ENCODE measurements at regions not wholly inside any gene's neighbourhood (a gene's known extent, or its start where the extent isn't known, plus 50 kb on each side); places are given as distances from the start of the nearest gene placed in this dataset.

- H3K4me1 ChIP-seq (ENCODE audit: insufficient read depth, low read length, poor library complexity, severe bottlenecking): no peaks in the 10 kb centered on the region
- H3K4me3 ChIP-seq (ENCODE audit: low read depth, low read length, poor library complexity, severe bottlenecking): no peak overlapping the region
- no peak for TF ChIP-seq EZH2phosphoT487 (IDR thresholded peaks at IDR 0.05; ENCODE audit: borderline replicate concordance, low read depth, low read length)
- no peak for TF ChIP-seq CTCF (conservative IDR thresholded peaks at IDR 0.05; ENCODE audit: low read length)
- no peaks in the 10 kb centered on the region for H3K9me2 ChIP-seq (ENCODE audit: insufficient read depth, low read length)
- H2AFZ ChIP-seq (ENCODE audit: low read length): no peak overlapping the region
- H4K20me1 ChIP-seq (ENCODE audit: insufficient read depth, low read length): no peaks in the 10 kb centered on the region
- POLR2A ChIA-PET: no interaction called here
- no peak for DNase-seq (ENCODE audit: low spot score)
- H3K9me3 ChIP-seq (ENCODE audit: low read length): no peaks in the 10 kb centered on the region
- no TSS peak for BruUV-seq (replicated peaks)
- intact Hi-C loops (cut with micrococcal nuclease; ENCODE audit: unreplicated experiment): no loop called here
- CTCF ChIA-PET (ENCODE audit: unreplicated experiment): no interaction called here
- H3K79me2 ChIP-seq (ENCODE audit: insufficient read depth, low read depth, low read length): no peaks in the 10 kb centered on the region
- H3K36me3 ChIP-seq (ENCODE audit: insufficient read depth, low read length): no peaks in the 10 kb centered on the region
- no peak overlapping the region for H3K27ac ChIP-seq (ENCODE audit: low read depth, low read length, poor library complexity, severe bottlenecking)
- no peak overlapping the region for H3K4me2 ChIP-seq (ENCODE audit: low read length)
Observed at GRCh38 chr13:73616861-73617260, 517.3 kb downstream of the KLF12 start.

GRCh38 chr13:73610799-73611592 lies 523.2 kb downstream of the KLF12 start:
- no peaks in the 10 kb centered on the region for H4K20me1 ChIP-seq (ENCODE audit: insufficient read depth, low read length)
- H3K4me3 ChIP-seq (ENCODE audit: low read depth, low read length, poor library complexity, severe bottlenecking): no peak overlapping the region
- BruUV-seq (replicated peaks): no TSS peak
- no peaks in the 10 kb centered on the region for H3K79me2 ChIP-seq (ENCODE audit: insufficient read depth, low read depth, low read length)
- intact Hi-C loops (cut with micrococcal nuclease; ENCODE audit: unreplicated experiment): no loop called here
- CTCF ChIA-PET (ENCODE audit: unreplicated experiment): no interaction called here
- no peaks in the 10 kb centered on the region for H3K36me3 ChIP-seq (ENCODE audit: insufficient read depth, low read length)
- no peak overlapping the region for H3K4me2 ChIP-seq (ENCODE audit: low read length)
- no peaks in the 10 kb centered on the region for H3K9me2 ChIP-seq (ENCODE audit: insufficient read depth, low read length)
- H3K27ac ChIP-seq (ENCODE audit: low read depth, low read length, poor library complexity, severe bottlenecking): no peak overlapping the region
- TF ChIP-seq EZH2phosphoT487 (IDR thresholded peaks at IDR 0.05; ENCODE audit: borderline replicate concordance, low read depth, low read length): no peak
- no peak for TF ChIP-seq CTCF (conservative IDR thresholded peaks at IDR 0.05; ENCODE audit: low read length)
- no peak overlapping the region for H2AFZ ChIP-seq (ENCODE audit: low read length)
- POLR2A ChIA-PET: no interaction called here
- no peaks in the 10 kb centered on the region for H3K4me1 ChIP-seq (ENCODE audit: insufficient read depth, low read length, poor library complexity, severe bottlenecking)
- no peak for DNase-seq (ENCODE audit: low spot score)
- H3K9me3 ChIP-seq (ENCODE audit: low read length): no peaks in the 10 kb centered on the region

GRCh38 chr13:73608711-73609485 lies 525.3 kb downstream of the KLF12 start:
- ChIA-PET CTCF (ENCODE audit: unreplicated experiment) (no interaction called here), POLR2A (interaction anchor here (0.6 to 1.0 kb wide), 3 partner anchors 60 to 411 kb away, joined by 3 to 6 read pairs (median 4); no protein-coding TSS in a partner anchor)
- H3K9me3 ChIP-seq (ENCODE audit: low read length): no peaks in the 10 kb centered on the region
- no peak overlapping the region for H3K27ac ChIP-seq (ENCODE audit: low read depth, low read length, poor library complexity, severe bottlenecking)
- no TSS peak for BruUV-seq (replicated peaks)
- TF ChIP-seq CTCF (conservative IDR thresholded peaks at IDR 0.05; ENCODE audit: low read length) (no peak), EZH2phosphoT487 (IDR thresholded peaks at IDR 0.05; ENCODE audit: borderline replicate concordance, low read depth, low read length) (no peak)
- no peaks in the 10 kb centered on the region for H3K79me2 ChIP-seq (ENCODE audit: insufficient read depth, low read depth, low read length)
- no peak overlapping the region for H2AFZ ChIP-seq (ENCODE audit: low read length)
- H3K36me3 ChIP-seq (ENCODE audit: insufficient read depth, low read length): no peaks in the 10 kb centered on the region
- H4K20me1 ChIP-seq (ENCODE audit: insufficient read depth, low read length): no peaks in the 10 kb centered on the region
- no peaks in the 10 kb centered on the region for H3K9me2 ChIP-seq (ENCODE audit: insufficient read depth, low read length)
- H3K4me3 ChIP-seq (ENCODE audit: low read depth, low read length, poor library complexity, severe bottlenecking): no peak overlapping the region
- H3K4me2 ChIP-seq (ENCODE audit: low read length): no peak overlapping the region
- intact Hi-C loops (cut with micrococcal nuclease; ENCODE audit: unreplicated experiment): no loop called here
- H3K4me1 ChIP-seq (ENCODE audit: insufficient read depth, low read length, poor library complexity, severe bottlenecking): no peaks in the 10 kb centered on the region
- DNase-seq (ENCODE audit: low spot score): no peak
